ENCODE measurements at regions not wholly inside any gene's neighbourhood (a gene's known extent, or its start where the extent isn't known, plus 50 kb on each side); places are given as distances from the start of the nearest gene placed in this dataset.

DNA sequence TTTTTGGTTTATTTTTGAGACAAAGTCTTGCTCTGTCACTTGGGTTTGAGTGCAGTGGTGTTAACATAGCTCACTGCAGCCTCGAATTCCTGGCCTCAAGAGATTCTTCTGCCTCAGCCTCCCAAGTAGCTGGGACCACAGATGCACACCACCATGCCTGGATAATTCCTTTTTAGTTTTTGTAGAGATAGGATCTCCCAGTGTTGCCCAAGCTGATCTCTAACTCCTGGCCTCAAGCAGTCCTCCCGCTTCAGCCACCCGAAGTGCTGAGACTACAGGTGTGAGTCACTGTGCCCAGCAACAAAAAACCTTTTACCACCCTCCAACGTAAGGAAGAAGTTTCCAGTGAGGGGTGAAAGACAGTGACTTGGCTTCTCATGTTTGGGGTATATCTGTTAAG lies 81.1 kb upstream of the TSHZ3 start:
- H3K27ac ChIP-seq, result no peak overlapping the region
- TF ChIP-seq, protein P1, sequence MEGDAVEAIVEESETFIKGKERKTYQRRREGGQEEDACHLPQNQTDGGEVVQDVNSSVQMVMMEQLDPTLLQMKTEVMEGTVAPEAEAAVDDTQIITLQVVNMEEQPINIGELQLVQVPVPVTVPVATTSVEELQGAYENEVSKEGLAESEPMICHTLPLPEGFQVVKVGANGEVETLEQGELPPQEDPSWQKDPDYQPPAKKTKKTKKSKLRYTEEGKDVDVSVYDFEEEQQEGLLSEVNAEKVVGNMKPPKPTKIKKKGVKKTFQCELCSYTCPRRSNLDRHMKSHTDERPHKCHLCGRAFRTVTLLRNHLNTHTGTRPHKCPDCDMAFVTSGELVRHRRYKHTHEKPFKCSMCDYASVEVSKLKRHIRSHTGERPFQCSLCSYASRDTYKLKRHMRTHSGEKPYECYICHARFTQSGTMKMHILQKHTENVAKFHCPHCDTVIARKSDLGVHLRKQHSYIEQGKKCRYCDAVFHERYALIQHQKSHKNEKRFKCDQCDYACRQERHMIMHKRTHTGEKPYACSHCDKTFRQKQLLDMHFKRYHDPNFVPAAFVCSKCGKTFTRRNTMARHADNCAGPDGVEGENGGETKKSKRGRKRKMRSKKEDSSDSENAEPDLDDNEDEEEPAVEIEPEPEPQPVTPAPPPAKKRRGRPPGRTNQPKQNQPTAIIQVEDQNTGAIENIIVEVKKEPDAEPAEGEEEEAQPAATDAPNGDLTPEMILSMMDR (conservative IDR thresholded peaks at IDR 0.05), result no peak

DNA sequence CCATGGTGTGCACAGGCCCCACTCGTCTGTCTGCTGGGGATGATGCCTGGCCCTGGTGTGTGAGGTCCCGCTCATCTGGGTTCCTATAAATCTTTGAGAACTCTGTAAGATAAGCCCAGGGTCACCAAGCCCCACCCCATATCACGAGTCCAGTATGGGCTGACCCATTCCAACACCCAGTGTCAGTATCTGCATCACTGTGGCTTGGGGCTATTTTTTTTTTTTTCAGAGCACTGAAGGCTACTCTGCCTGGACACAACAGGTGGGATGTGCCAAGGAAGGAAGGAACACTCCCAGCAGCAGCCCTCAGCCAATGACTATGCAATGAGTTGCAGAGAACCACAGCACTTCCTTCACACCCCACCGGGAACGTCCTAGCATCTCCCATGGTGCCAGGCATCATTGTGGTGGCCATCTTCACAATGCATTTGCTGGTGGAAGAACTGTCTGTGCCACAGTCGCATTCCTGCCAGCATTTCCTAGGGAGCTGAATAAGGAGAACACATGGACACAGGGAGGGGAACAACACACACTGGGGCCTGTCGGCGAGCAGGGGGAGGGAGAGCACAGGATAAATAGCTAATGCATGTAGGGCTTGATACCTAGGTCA lies 83.1 kb upstream of the TSHZ3 start:
- TF ChIP-seq, protein P1 (conservative IDR thresholded peaks at IDR 0.05), result no peak
- H3K27ac ChIP-seq, result no peak overlapping the region

DNA sequence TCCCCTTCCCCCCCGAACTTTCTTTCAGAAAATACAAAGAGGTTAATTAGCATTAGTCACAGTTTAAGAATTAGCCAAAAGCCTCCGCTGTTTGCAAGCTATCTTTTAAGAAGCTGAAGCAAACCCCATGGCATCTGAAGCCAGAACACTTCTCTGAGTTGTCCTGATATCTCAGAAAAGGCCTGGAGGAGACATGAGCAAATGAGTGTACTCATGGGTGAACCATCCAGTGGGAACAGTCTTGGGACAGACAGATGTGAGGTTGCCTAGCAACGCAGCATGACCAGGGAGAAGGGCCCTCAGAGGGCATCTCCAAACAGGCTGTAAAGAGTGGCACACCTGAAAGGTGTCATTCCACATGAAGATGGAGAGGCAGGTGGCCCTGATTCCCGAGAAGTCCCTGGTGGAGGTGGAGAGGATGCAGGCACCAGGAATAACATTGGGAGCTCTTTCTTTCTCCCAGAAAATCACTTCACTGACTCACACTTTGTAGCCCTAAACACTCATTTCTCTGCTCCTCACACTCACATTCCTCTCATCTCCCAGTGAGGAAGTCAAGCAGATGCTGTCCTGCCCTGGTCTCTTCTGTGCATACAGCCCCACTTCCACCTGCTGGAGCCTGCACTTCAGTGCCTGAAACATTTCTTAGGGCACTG lies 87.0 kb upstream of the TSHZ3 start:
- H3K27ac ChIP-seq, result no peak overlapping the region
- TF ChIP-seq, protein P1 (conservative IDR thresholded peaks at IDR 0.05), result no peak

DNA sequence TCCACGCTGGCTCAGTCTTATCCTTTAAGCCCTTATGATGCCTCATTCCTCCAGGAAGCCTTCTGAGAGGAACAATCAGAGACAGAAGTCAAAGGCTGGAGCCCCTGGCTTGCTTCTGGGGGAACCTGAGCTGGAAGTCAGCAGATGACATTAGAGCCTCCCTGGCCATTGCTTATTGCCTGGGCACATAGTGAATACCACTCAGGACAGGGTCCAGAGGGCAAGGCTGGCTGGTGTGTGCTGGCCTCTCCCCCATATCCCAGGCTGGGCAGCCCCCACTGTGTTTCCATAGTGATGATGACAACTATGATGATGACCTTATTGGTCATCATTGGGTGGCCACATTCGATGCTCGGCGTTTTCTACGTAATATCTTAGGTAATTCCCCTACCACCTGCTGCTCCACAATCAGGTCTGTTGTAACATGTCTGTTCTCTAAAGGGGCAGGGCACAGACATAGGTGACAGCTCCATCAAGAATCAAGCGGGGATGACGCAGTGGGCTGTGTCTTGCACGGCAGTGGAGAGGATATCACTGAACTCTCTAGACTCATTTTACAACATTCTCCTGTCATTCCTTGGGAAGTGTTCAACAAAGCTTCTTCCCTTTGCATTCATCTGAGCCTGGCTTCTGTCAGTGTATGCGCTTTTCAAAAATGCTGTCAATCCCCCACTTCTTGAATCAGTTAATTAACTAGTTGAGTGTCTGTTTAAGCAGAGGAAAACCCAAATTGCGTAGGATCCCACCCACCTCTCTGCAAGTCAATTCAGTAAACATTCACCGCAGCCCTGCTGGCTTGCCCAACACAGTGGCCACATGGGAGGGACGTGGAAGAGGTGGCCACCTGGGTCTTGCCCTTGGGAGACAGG lies 89.4 kb upstream of the TSHZ3 start:
- H3K27ac ChIP-seq, result no peak overlapping the region
- TF ChIP-seq, protein P1 (conservative IDR thresholded peaks at IDR 0.05), result no peak

DNA sequence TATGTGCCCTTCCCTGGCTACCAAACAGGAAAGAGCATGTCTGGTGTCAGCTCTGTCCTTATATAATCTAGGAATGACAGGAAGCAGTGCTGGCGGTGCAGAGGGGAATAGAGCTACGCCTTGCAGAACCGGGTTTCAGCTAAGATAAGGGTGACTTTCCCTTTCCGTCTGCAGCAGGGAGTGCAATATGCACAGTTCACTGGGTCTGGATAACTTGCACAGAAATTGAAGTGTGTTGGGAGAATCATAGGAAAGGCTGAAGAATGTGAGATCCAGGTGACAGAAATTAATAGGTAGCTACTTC lies 90.0 kb upstream of the TSHZ3 start:
- no peak overlapping the region for H3K27ac ChIP-seq
- TF ChIP-seq, protein P1 (conservative IDR thresholded peaks at IDR 0.05), result no peak

DNA sequence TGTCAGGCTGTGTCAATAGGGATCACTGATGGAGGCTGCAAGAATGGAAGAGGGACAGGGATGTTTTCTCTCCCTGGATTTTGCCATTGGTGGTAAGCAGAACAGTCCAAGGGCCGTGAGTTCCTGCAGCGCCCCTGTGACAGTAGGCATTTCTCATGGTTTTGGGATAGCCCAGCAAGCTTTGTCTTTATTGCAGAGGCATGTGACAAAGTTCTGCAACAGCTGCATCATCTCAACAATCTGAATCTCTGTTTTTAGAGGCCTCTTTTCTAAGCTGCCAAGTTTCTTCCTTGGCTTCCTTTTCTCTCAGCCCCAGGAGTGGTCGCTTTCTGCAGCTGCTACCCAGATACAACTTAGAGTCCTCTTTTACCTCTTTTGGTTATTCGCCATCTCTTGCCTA lies 95.7 kb upstream of the TSHZ3 start:
- TF ChIP-seq, protein P1 (conservative IDR thresholded peaks at IDR 0.05), result no peak
- no peak overlapping the region for H3K27ac ChIP-seq

DNA sequence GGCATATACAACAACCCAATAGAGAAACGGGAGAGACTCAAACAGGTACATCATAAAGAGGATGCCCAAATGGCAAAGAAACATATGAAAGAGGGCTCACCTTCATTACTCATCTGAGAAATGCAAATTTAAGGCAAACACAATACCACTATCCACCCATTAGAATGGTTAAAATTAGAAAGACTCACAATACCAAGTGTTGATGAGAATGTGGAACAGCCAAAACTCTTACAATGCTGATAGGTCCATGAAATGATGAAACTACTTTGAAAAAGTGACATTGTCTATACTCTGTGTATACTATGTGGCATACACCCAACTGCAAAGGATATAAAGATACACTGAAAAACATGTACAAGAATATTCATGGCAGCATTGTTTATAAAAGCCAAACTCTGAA lies 96.2 kb upstream of the TSHZ3 start:
- TF ChIP-seq, protein P1 (conservative IDR thresholded peaks at IDR 0.05), result no peak
- no peak overlapping the region for H3K27ac ChIP-seq
